Kidney capillary endothelial cell (primary cell): ENCODE measurements at regions not wholly inside any gene's neighbourhood (a gene's known extent, or its start where the extent isn't known, plus 50 kb on each side); places are given as distances from the start of the nearest gene placed in this dataset.
"Not testable (repeated sequence)": the region's sequence is repeated elsewhere in the genome, so short reads cannot be mapped to it uniquely, and the experiment has no call there.

Experiments
- DNase-seq: peaks from one replicate; pipeline ENCODE4 v3.0.0-alpha.2; 2018; ENCODE audit warnings: low spot score

DNA sequence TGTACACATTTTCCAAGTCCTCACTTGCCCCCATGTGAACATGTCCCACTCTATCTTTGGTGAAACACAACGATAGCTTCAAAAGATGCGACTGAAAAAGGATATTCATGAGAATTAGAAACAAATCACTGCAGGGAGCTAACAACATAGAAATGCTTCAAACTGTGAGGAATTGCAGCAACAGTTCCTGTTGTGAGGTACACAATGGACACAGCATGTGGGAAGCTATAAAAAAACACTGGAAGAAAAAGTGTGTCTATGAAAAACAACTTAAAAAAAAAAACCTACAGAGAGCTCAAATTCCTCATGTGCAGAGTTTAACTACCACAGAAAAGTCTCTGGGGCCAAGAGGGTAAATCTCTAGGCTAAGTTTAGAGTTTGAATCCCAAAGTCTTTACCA lies 51.6 kb upstream of the BLTP1 start:
- no peak for DNase-seq

DNA sequence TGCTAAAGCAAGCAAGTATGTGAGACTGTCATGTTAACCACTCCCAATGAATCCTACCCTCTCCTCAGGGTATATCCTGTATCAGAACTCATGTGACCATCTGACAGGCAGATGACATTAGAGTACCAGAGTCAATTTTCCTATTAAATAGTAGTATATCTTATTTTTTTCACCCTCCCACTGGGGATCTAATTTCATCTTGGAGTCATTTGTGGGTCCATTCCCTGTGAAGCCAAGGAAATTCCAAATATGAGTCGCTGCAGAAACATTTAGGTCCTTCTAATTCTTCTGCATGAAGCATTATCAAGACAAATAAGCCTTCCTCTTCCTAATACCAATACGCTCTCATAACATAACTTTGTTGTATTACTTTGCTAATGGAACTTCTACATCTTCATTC lies 52.2 kb upstream of the BLTP1 start:
- peak; percentile 32 for DNase-seq

DNA sequence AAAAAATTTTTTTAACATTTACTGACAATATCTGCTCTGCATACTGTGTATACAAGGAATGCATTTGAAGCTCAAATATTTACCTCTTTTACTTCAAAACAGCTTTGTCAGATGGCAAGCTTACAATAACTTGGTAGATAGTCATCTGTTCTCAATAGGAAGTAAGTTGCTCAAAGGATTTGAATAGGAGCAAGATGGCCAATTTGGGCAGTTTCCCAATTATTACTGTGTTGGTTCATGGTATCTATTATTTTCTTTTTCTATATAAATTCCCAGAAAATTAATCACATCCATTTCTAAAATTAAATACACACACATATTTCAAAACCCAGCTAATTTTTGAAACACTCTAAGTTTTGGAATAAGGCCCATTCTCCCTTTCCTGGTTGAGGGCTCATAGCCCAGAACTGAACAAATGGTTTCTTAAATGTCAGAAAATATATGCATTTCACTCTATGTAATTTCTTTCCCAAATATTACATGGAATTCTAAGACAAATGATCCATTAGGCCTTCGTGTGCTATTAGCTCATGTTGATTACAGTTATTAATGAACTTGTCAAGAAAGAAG lies 60.2 kb upstream of the BLTP1 start:
- DNase-seq, result no peak

DNA sequence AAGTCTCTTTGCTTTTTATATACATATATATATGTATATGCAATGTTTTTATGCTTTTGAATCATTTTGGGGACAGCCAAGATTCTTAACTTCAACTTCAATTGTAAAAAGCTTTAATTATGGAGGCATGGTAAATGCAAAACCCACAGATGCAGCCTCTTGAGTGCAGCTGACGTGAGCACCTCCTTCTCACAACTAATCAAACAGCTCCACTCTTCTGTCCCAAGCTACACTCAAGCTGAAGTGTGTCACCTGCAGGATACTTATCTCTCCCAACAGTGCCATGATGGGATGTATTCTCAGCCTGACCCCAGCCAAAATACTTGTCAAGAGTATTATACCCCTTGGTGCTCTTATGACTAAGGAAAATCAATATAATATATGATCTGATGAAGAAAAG lies 60.7 kb upstream of the BLTP1 start:
- DNase-seq, result no peak

DNA sequence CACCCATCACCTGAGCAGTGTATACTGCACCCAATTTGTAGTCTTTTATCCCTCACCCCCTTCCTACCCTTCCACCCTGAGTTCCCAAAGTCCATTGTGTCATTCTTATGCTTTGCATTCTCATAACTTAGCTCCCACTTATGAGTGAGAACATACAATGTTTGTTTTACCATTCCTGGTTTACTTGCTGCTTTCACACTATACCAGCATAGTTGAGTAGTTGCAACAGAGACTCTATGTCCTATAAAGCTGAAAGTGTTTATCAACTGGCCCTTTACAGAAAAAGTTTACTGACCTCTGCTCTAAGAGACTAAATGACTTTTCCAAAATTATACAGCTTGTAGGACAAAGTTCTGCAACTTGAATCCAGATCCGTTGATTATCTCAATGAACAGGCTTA lies 61.1 kb upstream of the BLTP1 start:
- DNase-seq, result no peak

DNA sequence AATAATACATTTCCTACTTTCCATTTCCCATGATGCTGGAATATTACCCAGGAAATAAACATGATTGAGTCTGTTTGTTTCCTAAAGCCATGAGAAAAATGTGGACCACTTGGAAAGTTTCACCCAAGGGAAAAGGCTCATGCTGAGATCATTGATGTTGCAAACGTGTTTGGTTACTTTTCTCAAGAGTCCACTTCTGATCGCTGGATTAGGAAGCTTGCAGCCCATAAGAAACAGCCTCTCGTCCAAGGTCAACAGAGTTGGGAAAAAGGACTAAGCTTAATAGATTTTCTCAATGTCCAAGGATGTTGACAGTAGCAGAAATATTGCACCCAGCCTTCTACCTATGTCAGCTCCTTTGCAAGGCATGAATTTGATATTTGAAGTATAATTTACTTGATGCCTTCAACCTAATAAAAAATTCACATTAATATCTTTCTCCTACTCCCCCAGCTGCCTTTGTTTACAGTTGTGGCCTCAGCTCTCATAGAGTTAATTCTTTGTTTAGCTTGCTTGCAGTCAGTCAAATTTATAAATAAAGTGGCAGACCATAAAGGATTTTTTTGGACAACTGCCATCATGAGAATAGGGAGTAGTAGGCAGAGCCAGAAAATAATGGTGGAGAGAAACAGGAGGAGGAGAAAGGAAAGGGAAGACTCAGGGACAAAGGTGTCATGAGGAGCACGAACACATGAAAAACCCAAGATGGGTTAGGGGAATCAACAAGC lies 65.6 kb upstream of the BLTP1 start:
- no peak for DNase-seq

DNA sequence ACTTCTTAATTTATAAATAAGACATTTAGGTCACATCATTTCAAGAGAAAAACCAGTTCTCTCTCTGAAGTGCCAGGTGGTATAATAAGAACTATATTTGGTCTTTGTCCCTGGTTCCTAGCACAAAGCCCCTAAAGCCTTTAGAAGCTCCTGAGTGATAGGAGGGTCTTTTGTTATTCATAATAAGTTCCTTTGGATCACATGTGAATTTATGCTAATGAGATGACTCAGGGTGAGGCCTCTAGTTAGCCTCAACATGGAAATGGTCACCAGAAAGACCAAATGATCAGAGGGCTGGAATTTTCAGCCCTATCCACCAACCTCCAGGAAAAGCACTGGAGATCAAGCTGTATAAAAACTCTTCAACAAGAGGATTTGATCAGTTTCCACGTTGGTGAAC lies 68.1 kb upstream of the BLTP1 start:
- DNase-seq, result no peak

DNA sequence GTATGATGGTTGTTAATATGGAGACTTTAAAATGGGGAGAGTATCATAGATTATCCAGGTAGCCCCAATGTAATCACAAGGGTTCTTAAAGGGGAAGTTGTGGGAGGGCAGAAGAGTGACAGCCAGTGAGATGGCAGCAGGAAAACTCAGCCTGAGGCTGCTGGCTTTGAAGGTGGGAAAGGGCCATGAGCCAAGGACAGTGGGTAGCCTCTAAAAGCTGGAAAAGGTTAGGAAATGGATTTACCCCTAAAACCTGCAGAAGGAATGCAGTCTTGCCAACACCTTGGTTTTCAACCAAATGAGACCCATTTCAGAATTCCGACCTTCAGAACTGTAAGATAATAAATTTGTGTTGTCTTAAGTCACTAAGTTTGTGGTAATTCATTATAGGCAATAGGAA lies 68.8 kb upstream of the BLTP1 start:
- DNase-seq, result no peak

DNA sequence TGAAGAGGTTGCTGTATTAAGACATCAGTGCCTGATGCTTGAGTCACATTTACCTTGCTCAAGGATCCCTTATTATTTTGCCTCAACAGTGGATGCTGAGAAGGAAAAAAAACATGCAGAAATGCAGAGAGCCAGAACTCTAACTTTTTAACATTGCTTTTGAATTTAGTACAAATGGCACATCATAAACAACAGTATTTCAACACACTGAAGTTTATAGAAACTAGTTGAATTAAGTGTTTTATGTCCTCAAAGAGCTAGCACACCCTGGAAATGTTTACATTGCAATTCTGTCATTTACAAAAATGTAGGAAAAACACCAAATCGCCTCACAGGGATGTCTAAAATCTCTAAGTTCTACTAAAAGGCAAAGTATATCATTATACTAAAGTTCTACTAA lies 69.5 kb upstream of the BLTP1 start:
- no peak for DNase-seq

DNA sequence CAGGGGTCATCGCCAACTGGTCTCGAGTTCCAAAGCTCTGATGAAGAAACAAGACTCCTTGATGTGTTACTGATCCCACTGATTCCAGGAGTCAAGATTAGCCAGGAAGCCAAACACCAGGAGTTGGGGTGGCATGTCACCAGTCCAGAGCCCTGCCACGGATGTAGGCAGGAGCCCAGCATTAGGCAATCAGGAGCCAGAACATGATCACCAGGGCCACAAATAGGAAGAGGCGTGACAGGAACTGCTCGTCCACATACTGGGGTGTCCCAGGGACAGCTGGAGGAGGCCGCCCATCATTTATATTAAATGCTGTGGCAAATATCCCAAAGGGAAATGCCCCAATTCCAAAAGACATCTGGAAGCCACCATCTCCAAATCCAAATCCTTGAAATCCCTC lies 74.5 kb upstream of the BLTP1 start:
- DNase-seq, result not testable (repeated sequence)

DNA sequence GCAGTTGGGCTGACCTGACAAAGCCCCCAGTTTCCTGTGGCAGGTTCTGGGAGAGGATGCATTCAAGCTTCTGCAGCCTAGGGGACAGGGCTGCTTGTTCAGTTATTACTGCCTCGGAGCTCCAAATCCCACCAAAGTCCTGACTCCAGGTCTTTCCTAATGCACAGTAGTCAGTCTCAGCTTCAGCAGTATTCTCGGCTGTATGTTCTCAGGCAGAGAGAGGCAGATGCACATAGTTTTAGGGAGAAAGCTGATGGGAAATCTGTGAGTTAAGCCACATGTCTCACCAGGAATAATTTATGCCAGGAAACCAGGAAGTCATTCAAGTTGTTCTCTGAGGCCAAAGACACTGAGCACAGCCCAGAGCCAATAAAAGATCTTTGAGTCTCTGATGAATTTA lies 75.3 kb upstream of the BLTP1 start:
- not testable (repeated sequence) for DNase-seq

DNA sequence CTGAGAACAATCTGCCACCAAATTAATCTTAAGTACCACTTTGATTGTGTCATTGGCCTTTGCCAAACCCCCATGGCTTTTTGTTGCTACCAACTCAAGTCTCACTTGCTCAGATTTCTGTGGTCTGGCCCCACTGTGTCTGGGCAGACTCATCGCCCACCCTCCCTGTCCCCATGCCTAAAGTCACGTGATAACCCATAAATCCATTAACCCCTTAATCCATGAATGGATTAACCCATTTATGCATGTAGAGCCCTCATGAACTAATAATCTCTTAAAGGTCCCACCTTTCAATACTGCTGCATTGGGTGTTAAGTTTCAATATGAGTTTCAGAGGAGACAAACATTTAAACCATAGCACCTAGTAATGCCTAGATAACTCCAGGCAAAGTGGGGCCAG lies 78.5 kb upstream of the BLTP1 start:
- DNase-seq, result no peak

DNA sequence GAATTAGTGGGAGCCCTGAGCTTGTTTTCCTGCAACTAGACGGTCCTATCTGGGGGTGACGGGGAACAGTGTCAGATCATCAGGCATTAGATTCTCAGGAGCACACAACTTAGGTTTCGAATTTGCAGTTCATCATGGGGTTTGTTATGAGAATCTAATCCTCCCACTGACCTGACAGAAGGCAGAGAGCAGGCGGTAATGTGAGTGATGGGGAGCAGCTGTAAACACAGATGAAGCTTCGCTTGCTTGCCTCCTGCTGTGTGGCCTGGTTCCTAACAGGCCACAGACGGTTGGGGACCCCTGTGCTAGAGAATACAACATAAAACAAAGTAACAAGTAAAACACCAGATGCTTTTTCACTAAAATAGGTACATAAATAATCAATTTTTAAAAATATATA lies 86.2 kb upstream of the BLTP1 start:
- DNase-seq, result no peak

DNA sequence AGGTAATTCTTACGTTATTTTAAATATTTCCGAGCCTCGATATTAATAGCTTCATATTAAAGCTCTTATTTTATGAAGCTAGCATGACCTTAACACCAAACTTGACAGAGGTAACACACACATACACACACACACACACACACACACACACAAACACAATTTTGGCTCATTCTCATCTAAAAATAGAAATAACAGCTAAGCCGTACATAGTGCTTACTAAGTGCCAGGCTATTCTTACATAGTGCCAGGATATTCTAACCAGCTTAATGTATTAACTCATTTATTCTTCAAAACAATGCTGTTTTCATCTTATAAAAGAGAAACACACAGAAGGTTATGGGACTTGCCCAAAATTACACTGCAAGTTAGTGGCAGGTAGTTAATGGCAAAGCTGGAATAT lies 87.0 kb upstream of the BLTP1 start:
- DNase-seq, result no peak

DNA sequence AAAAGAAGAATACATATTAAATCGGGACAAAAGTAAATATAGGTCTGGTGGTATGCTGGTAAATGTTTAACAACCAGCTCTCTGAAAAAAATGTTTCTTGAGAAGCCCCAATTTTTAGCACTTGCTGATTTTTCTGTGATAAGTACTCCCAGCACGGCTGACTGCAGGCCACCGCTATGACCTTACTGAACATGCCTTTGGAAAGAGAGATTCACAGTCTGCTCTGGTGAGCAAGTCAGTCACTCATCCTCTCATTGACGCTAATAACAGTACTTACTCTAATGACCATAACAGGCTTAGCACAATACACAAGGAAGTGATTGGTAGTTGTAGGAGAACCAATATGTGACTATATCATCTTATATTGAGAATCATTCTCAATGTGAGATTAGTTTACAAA lies 98.9 kb upstream of the BLTP1 start:
- DNase-seq, result no peak

DNA sequence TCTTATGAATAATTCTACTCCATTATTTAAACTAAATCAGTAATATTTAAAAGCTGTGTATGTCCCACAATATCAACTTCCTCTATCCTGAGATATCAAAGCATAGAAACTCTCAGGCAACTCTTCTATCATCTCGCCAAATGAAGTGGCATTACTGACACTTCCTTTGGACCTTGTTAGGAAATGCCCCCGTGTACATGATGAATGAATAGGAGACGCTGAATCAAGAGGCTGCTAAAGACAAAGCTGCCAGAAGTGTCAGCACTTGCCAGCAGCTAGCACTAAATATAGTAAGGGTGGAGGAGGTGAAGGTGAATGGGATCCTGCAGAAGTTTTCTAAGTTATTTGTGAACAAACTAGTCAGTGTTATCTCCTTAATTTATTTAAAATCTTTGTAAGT lies 99.5 kb upstream of the BLTP1 start:
- DNase-seq, result peak; percentile 12

DNA sequence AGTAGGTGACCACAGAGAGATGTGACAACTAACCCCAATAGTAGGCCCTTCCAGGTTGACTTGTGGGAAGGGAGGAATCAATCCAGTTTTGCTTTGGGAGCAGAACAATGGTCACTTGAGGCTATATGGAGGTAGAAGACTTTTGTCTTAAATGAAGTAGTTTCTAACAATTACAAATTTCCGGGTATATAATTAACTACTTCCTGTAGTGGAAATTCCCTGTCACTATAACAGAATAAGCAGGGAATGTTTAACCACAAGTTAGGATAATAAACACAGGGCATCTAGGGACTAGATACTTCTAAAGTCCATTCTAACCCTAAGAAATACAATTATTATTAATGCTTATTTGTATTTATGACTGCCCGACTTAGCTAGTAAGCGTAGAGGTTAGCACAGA lies 99.0 kb upstream of the TRPC3 start:
- no peak for DNase-seq

DNA sequence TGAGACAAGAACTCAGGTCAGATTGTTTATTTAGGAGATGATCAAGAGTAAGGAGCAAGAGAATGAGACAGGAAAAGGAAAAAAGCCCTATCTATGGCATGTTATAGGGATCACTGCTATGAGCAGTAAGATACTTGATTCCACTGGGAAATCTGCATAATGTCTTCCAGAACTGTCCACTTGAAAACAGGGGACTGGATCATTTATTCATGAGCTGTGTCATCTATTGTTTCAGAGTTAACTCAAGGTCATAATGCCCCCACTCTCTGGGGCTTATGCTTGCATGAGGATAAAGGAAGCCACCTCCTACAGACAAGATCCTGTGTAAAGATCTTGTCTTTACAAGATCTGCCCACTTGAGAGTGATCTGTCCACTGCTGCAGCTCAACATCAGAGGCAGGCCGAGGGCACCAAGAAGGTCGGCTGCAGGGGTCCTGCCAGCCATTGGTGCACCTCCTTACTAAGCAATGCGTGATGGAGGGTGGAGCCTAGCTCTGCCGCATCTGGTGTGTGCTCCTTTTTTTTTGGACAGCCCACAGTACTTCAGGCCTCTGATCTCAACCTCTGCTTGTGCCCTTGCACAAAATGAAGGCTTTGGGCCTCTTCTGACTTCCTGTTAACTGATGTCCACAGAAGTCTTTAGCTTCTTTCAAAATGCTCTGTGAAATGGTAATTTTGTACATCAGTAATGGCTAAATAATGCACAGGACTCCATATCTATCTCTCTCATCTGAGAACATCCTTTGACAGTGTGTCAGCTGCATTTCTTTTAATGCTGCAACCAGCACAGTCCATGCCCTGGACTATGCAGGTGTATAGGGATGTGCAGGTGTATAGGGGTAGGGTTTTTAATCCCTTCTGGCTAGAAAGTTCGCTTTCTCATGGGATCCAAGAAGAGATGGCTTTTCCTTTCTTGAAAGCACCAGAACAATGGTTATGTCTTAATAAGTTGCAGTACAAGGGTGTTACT lies 95.9 kb upstream of the TRPC3 start:
- peak; percentile 7 for DNase-seq

DNA sequence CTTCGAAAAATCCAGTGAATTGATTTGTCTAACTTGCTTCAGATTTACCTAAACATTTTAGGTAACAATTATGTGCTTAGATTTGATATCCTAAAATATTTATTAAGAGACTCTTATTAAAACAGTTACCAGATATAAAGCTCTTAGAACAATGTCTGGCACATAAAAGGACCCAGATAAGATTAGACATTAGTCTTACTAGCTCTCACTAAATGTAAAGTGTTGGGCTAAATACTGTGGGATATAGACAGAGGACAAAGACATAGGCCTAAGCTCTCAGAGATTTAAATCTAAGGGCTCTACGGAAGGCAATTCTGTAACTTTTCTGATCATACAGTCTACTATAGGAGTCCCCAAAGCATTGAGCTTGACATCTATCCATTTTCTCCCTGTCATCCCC lies 94.4 kb upstream of the TRPC3 start:
- no peak for DNase-seq

DNA sequence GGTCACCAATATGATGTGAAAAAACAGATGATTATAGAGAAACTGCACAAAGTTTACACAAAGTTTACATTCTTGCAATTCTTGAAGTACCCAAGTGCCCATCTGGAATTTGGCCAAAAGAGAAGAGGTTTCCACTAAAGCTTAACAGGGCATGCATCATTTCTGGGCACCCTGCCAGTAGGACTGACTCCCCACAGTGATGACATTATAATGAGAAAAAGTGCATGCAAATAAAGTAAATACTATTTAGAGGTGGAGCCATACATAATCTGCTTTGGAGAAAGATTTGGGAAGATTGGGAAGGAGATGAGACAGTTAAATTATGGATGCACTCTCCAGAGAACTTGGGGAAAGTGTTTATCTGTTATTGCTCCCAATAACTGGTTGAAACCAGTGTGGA lies 93.7 kb upstream of the TRPC3 start:
- DNase-seq, result peak; percentile 85

DNA sequence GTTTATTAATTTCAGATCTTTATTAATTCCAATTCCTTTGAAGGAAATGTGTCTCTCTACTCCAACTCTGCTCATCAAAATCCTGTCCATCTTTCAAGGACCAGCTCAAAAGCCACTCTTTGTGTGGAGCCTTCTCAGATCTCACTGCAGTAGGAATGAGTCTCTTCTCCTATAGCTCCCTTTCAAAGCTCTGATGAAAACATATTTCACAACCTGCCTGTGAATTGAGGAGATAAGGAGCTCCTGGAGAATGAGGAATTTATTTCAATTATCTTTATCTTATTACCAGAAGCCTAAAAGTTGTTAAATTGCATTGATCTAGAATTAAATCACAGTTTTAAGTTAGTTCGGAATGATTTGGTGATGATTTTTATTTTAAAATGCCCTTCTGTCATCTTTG lies 92.6 kb upstream of the TRPC3 start:
- no peak for DNase-seq

DNA sequence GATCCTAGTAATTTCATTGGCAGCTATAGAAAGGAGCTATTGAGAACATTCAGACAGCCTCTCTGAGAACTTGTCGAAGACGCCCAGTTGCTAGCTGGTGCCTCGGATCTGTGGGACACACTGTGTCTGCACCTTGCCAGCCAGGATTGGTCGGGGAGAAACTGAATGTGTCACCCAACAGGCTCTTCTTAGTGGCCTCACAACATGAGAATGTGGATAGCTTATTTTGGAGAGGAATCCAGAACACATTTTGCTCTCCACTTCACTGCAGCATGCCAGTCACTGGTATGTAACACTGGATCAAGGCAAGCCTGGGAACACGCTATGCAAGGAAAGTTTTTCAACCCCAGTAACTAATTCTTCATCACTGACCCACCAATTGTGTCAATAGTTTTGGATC lies 89.5 kb upstream of the TRPC3 start:
- DNase-seq, result no peak

DNA sequence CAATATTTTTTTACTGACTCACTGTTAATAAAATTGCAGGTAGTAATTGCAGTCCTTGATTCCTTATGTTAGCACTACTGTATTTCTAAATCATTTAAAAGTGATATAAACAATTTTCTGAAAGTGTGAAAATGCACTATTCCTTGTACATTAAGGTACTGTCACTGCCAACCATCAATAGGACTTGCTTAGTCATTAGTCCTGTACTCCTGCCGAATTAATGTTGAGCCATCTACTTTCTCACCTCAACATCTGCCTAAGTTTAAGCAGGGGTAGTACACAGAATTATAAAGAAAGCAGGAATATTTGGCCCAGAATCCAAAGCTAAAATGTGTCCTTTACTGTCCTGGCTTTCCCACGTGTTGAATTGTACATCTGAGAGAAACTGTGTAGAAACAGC lies 87.0 kb upstream of the TRPC3 start:
- DNase-seq, result no peak
